ENCODE measurements at regions not wholly inside any gene's neighbourhood (a gene's known extent, or its start where the extent isn't known, plus 50 kb on each side); places are given as distances from the start of the nearest gene placed in this dataset.
"Not testable (repeated sequence)": the region's sequence is repeated elsewhere in the genome, so short reads cannot be mapped to it uniquely, and the experiment has no call there.

DNA sequence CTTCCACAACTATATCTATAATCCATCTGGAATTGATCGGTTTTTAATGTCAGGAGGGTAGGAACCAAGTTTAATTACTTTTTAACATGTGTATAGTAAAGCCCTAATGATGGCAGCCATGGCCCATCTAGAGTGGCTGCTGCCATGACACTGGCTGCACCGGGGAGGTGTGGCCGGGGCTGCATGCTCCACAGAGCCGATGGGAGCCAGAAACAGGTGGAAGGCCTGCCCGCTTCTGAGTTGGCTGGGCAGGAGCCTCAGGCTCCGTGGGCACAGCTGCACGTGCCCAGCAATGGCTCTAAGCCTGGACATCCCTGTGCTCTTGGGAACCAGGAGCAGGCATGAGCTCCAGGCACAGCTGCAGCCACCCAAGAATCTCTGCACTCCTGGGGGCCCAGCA is 73.0 kb downstream of the GBP6 start:
- no peak for DNase-seq (ENCODE audit: low read depth in 2 of 2)

DNA sequence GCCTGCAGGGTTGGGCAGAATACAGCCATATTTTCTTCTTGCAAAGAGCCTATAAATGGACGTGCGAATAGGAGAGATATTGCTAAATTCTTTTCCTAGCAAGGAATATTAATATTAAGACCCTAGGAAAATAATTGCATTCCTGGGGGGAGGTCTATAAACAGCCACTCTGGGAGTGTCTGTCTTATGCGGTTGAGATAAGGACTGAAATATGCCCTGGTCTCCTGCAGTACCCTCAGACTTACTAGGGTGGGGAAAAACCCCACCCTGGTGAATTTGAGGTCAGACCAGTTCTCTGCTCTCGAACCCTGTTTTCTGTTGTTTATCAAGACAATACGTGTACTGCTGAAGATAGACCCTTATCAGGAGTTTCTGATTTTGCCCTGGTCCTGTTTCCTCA is 74.4 kb downstream of the GBP6 start:
- DNase-seq (ENCODE audit: low read depth in 2 of 2): not testable (repeated sequence)

DNA sequence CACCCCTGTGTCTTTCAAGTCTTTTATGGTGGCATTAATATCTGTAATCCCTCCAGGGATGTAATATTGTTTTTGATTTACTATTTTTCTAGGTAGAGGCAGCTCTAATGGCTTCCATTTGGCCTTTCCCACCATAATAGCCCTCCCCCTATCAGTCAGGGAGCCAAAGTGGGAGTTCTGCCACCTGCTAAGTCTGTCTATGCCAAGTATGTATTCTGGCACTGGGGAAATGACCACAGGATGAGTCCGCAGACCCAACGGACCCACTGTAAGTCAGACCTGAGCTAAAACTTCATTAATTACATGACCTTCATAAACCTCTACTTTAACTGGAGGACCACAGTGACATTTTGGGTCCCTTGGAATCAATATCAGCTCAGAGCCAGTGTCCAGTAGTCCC is 77.1 kb downstream of the GBP6 start:
- DNase-seq (ENCODE audit: low read depth in 2 of 2): no peak

DNA sequence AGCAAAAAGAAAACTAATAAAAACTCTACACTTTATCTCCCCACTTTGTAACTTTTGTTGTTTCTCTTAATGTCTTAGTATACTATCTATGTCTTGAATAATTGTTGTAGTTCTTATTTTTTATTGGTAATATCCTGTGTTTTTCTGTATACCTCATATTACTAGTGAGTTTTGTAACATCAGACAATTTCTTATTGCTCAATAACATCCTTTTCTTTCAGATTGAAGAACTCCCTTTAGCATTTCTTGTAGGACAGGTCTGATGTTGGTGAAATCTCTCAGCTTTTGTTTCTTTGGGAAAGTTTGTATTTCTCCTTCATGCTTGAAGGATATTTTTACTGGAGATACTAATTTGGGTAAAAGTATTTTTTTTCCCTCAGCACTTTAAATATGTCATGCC is 79.8 kb upstream of the LRRC8B start:
- no peak for DNase-seq (ENCODE audit: low read depth in 2 of 2)

DNA sequence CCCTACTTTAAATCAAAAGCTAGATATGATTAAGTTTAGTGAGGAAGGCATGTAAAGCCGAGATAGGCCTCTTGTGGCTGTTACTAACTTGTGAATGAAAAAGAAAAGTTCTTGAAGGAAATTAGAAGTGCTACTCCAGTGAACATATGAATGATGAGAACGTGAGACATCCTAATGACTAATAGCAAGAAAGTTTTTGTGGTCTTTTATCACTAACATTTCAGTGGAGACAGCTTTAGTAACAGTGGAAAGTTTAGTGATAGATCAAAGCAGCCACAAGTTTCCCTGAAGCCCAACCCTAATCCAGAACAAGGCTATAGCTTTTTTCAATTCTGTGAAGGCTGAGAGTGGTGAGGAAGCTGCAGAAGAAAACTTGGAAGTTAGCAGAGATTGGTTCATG is 73.6 kb upstream of the LRRC8B start:
- peak in 1 of 2 experiments; percentile 22 for DNase-seq (ENCODE audit: low read depth in 2 of 2)

DNA sequence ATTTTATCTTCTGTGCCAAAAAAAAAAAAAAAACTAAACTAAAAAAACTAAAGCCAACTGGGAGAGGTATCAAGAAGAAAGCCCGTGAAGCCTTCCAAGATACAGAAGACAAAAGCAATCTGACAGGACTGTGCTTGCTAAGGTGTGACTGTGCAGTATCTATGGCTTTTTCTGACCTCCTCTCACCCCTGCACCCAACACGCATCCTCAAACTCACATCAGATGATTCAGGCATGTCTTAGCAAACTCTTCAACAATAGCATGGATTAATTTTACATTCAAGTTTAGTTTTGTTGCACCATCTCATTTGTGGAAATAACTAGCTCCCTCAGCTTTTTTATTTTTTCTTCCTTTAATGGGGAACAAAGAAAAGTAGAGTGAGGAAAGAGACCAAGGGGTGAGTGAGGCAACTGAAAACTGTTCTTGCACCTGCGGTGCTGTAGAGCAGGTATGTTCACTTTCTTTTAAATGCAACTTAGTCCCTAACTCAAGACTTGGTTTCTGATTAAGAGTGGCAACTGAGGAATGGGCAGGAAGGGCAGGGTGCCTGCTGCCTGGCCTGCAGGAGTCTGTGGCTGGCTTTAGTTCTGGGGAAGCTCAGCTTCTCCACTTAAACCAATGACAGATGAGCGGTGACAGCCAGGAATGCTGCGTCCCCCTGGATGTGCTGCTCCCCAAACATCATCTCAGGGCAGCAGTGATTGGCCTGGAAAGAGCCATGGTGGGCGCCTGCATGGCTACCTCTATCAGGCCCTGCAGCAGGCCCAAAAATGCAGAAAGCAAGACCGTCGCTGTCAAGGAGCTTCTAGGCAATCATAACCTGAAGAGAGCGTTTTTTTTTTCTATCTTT is 71.3 kb upstream of the LRRC8B start:
- no peak for DNase-seq (ENCODE audit: low read depth in 2 of 2)

DNA sequence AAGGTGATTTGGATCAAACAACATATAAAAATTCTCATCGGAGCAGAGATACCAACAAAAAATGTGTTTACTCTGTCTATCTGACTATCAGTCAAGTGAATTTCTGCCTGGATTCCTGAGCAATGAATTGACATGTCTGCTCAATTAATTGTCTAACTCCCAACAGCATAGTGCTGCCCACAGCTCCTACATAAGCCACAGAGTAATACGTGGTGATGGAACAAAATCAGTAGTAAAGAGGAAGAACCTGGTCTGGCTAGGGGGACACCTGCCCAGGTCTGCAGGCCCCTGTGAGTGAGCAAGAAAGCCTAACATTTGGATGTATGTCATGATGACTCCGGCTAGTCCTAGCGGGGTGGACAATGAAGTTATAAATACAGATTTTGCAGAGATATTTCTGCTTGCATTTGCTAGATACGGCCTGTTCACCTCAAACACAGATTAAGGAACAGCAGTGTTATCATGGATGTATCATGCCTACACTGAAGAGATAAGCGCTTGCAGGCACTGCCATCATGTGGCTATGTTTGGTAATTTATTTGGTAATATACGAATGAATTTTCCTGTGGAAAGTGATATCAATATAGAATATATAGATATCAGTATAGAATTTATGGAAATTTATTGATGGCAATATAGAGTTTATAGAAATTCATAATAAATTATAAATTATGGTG is 69.6 kb upstream of the LRRC8B start:
- DNase-seq (ENCODE audit: low read depth in 2 of 2): peak; percentile 24 to 41

DNA sequence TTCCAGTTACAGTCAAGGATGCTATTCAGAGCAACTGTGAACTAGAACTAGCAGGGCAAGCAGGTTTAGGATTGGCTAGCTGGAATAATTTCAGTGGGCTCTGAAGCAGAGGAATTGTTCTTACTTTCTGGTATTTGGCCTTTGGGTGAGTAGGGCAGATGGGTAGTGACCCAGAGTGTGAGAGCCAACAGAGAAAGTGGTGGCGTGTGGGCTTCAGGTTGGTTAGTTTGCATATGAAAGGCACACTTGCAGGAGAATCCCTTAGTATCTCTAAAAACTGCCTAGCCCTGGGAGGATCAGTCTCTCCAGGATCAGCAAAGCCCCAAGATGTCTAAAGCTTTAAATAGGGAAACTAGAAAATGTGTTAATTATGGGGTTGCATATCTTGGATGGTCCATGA is 67.6 kb upstream of the LRRC8B start:
- no peak for DNase-seq (ENCODE audit: low read depth in 2 of 2)

DNA sequence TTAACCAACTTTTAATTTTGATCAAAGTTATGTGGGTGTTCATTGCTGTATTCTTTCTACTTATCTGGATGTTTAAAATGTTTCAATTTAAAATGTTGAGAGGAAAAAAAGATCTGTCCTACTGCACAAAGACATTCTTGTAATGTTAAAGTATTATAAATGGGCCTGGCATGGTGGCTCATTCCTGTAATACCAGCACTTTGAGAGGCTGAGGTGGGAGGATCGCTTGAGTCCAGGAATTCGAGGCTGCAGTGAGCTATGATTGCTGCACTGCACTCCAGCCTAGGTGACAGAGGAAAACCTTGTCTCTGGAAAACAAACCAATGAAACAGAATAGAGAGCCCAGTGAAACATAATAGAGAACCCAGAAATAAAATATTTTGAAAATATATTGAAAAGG is 65.5 kb upstream of the LRRC8B start:
- DNase-seq (ENCODE audit: low read depth in 2 of 2): no peak

DNA sequence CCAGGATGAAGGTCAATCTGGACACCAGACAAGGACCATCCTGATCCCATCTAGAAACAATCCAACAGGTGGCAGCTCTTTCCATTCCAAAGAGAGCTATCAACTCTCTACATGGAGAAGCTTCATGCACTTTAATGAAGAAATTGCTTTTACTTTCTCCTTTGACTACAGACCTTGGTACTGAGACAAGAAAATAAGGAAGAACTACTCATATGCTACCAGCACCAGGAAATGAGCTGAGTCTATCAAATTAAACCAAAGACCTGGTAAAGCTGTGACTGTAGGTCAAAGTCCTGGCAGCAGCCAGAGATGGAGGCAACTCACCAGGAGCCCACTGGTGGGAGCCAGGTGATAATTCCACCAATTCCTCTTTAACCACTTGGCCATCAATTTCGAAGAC is 64.3 kb upstream of the LRRC8B start:
- no peak for DNase-seq (ENCODE audit: low read depth in 2 of 2)

DNA sequence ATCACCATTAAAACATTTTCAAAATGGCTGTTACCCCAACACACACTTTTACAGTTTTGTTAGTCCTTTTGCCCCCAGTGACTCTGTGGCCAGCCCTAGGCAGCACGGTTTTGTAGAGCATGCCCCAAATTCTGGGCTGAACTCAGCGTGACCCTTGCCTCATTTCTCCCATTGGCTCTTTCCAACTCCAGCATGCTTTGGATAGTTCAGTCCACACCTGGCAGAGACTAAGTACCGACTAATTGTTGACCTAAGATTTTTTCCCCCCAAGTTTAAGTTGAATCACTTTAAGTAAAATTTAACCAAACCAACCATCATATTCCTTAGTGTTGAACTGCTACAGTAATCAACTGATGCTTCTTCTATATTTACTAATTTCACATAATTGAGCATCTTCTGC is 62.4 kb upstream of the LRRC8B start:
- no peak for DNase-seq (ENCODE audit: low read depth in 2 of 2)

DNA sequence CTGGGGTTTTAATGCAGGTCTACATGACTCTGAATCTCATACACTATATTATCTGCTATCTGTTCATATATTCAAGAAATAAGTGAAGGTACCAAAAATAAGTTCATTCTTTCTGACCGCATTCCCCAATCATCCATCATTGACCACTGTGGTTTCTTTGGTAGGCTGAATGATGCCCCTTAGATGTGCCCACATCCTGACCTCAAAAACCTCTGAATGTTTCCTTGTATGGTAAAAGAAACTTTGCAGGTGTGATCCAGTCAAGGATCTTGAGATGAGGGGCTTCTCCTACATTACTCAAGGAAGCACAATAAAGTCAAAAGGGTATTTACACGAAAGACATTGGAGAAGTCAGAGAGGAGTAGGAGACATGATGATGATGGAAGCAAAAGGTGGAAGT is 60.6 kb upstream of the LRRC8B start:
- DNase-seq (ENCODE audit: low read depth in 2 of 2): peak in 1 of 2 experiments; percentile 12

DNA sequence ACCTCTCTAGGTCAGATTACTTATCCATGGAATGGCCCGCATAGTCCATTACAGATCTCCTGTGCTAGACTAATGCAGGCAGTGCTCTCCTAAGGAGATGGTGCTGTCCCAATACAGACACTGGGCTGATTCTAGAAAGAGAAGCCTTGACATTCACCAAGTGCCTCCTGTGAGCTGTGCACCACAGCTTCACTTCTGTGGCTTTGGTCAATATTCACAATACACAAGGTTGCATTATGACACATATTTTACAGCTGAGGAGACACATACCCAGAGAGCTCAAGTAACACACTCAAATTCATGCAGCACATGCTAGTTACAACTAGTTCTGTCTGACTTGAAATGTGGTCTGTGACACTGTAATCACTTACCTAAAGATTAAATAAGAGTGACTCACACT is 59.4 kb upstream of the LRRC8B start:
- DNase-seq (ENCODE audit: low read depth in 2 of 2): no peak

DNA sequence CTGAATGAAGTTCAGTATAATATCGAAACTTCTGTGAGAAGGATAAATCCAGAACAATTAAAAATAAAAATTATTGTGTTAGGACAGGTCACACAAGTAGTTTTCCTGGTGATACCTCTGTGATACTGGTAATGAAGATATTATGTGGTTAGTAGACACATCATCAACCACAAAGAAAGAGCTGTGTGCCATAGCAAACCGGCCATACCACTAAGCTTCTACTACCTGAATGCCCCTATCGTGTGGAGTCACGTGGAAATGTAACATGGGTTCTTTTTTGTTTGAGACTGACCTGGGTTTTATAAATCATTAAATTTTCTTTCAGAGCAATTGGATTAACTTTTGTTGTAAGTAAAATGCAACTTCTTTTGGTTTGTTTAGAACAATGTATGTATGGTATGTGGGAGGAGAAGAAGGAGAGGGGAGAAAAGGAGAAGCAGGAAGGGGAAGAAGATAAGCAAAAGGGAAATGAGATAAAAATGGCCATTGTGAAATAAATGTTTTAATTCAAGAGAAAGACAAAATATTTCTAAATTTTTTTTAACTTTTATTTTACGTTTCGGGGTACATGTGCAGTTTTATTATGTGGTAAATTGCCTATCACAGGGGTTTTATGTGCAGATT is 58.2 kb upstream of the LRRC8B start:
- no peak for DNase-seq (ENCODE audit: low read depth in 2 of 2)

DNA sequence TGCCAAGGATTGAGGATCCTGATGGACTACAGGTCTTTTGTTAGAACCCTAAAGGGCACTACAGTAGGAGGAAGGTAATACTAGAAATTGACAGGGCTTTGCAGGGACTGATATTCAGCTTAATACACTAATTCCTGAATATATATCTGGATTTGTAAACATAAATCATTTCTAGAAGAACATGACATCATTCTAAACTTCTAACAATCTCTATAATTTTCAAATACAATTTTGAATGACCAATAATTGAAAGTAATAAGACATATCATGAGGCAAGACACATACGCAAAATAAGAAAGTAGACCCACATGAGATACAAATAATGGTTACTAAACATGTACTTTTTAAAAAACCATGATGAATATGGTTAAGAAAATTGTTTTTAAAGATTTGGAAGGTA is 52.4 kb upstream of the LRRC8B start:
- DNase-seq (ENCODE audit: low read depth in 2 of 2): no peak

DNA sequence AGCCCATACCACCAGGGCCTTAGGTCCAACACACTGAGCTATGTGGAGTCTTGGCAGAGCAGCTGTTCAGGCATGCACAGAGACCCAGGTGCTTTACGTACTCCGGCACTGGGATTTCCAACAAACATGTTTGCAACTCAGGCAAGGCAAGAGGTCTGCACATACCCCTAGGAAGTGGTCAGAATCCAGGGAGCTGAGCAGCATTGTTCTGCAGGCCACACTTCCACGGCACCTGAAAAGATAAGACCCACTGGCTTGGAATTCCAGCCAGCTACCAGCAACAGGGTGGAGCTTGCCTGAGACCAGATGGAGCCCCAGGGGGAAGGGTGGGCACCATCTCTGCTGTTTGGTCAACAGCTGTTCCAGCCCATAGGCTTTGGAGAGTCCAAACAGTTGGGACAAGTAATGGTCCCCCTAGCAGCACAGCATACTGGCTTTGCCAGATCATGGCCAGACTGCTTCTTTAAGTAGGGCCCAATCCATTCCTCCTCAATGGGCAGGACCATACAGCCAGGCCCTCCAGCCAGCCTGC is 51.7 kb upstream of the LRRC8B start:
- DNase-seq (ENCODE audit: low read depth in 2 of 2): no peak

Measured in stimulated activated CD4-positive, alpha-beta T cell treated with anti-CD3 and anti-CD28 coated beads, Interleukin-12 subunit alpha, Interleukin-12 subunit beta, amount 100 ng/mL, for 24 hours (primary cell).